ENCODE measurements at regions not wholly inside any gene's neighbourhood (a gene's known extent, or its start where the extent isn't known, plus 50 kb on each side); places are given as distances from the start of the nearest gene placed in this dataset.

GRCh38 chr13:111886217-111886945, 180.6 kb upstream of the SOX1 start:
- DNase-seq (ENCODE audit: low read depth in 1 of 2, low spot score in 1 of 2) = no peak
- TF ChIP-seq JUND (IDR thresholded peaks at IDR 0.05; ENCODE audit: low read depth) = no peak
- in situ Hi-C loops (cut with HindIII; ENCODE audit: low pct_unique_long_range_greater_than_20kb, low sequenced_read_pairs) = no loop called here

- in situ Hi-C loops (cut with HindIII; ENCODE audit: low pct_unique_long_range_greater_than_20kb, low sequenced_read_pairs) = no loop called here
- TF ChIP-seq JUND (IDR thresholded peaks at IDR 0.05; ENCODE audit: low read depth) = no peak
- no peak for DNase-seq (ENCODE audit: low read depth in 1 of 2, low spot score in 1 of 2)
Observed at GRCh38 chr13:111893071-111893606, 173.8 kb upstream of the SOX1 start.

- TF ChIP-seq JUND (IDR thresholded peaks at IDR 0.05; ENCODE audit: low read depth) = no peak
- DNase-seq (ENCODE audit: low read depth in 1 of 2, low spot score in 1 of 2) = peak in 1 of 2 experiments; percentile 33
- in situ Hi-C loops (cut with HindIII; ENCODE audit: low pct_unique_long_range_greater_than_20kb, low sequenced_read_pairs) = no loop called here
Observed at GRCh38 chr13:111893607-111894443, 173.1 kb upstream of the SOX1 start.

- no peak for TF ChIP-seq JUND (IDR thresholded peaks at IDR 0.05; ENCODE audit: low read depth)
- no peak for DNase-seq (ENCODE audit: low read depth in 1 of 2, low spot score in 1 of 2)
- in situ Hi-C loops (cut with HindIII; ENCODE audit: low pct_unique_long_range_greater_than_20kb, low sequenced_read_pairs) = no loop called here
Observed at GRCh38 chr13:111895896-111896821, 170.8 kb upstream of the SOX1 start.

- DNase-seq (ENCODE audit: low read depth in 1 of 2, low spot score in 1 of 2) = no peak
- in situ Hi-C loops (cut with HindIII; ENCODE audit: low pct_unique_long_range_greater_than_20kb, low sequenced_read_pairs) = no loop called here
- no peak for TF ChIP-seq JUND (IDR thresholded peaks at IDR 0.05; ENCODE audit: low read depth)
Observed at GRCh38 chr13:111897178-111897845, 169.6 kb upstream of the SOX1 start.

- in situ Hi-C loops (cut with HindIII; ENCODE audit: low pct_unique_long_range_greater_than_20kb, low sequenced_read_pairs) = no loop called here
- TF ChIP-seq JUND (IDR thresholded peaks at IDR 0.05; ENCODE audit: low read depth) = no peak
- no peak for DNase-seq (ENCODE audit: low read depth in 1 of 2, low spot score in 1 of 2)
Observed at GRCh38 chr13:111897846-111898215, 169.1 kb upstream of the SOX1 start.

- TF ChIP-seq JUND (IDR thresholded peaks at IDR 0.05; ENCODE audit: low read depth) = no peak
- DNase-seq (ENCODE audit: low read depth in 1 of 2, low spot score in 1 of 2) = no peak
- in situ Hi-C loops (cut with HindIII; ENCODE audit: low pct_unique_long_range_greater_than_20kb, low sequenced_read_pairs) = no loop called here
Observed at GRCh38 chr13:111898956-111899713, 167.8 kb upstream of the SOX1 start.

GRCh38 chr13:111899714-111900389, 167.1 kb upstream of the SOX1 start:
- DNase-seq (ENCODE audit: low read depth in 1 of 2, low spot score in 1 of 2) = no peak
- in situ Hi-C loops (cut with HindIII; ENCODE audit: low pct_unique_long_range_greater_than_20kb, low sequenced_read_pairs) = no loop called here
- no peak for TF ChIP-seq JUND (IDR thresholded peaks at IDR 0.05; ENCODE audit: low read depth)

- no peak for DNase-seq (ENCODE audit: low read depth in 1 of 2, low spot score in 1 of 2)
- in situ Hi-C loops (cut with HindIII; ENCODE audit: low pct_unique_long_range_greater_than_20kb, low sequenced_read_pairs) = no loop called here
- no peak for TF ChIP-seq JUND (IDR thresholded peaks at IDR 0.05; ENCODE audit: low read depth)
Observed at GRCh38 chr13:111900390-111901131, 166.4 kb upstream of the SOX1 start.

- no peak for DNase-seq (ENCODE audit: low read depth in 1 of 2, low spot score in 1 of 2)
- in situ Hi-C loops (cut with HindIII; ENCODE audit: low pct_unique_long_range_greater_than_20kb, low sequenced_read_pairs) = no loop called here
- no peak for TF ChIP-seq JUND (IDR thresholded peaks at IDR 0.05; ENCODE audit: low read depth)
Observed at GRCh38 chr13:111901267-111901915, 165.6 kb upstream of the SOX1 start.

Data from T47D (cell line).